ENCODE measurements at regions not wholly inside any gene's neighbourhood (a gene's known extent, or its start where the extent isn't known, plus 50 kb on each side); places are given as distances from the start of the nearest gene placed in this dataset.
A peak's percentile ranks its signal among the peaks of the same experiment; 100 is the strongest.
"Not testable (repeated sequence)": the region's sequence is repeated elsewhere in the genome, so short reads cannot be mapped to it uniquely, and the experiment has no call there.

DNA sequence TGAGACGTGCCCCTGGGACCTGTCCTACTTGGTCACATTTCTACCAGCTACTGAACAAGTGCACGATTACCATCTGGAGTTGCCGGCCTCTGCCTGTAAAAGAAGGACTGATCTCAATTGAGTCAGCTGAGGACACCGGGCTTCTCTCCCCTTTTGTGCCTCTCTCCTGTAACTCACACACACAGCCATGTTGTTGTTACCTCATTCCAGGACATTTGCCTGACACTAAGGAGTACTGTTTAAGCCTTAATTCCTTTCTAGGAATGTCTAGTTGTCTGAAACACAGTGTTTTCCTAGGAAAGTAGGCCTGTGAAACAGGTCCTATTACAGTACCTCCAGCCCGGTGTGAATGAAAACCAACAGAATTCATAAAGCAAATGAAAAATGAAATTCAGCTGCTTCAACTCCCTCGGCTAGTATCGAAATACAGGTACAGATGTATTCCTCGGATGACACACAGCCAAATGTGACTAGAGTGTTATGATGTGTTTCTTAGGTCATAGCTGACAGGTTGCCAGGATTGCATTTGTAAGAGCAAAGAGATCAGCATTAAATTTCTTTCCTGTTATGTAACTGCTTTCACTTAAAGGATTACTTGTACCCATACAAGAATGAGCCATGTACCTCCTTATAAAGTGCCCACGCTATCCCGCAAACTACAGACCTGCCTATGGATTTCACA is 152.0 kb upstream of the IRS2 start:
- DNase-seq (ENCODE audit: low spot score), result peak; percentile 40

- DNase-seq (ENCODE audit: low spot score), result not testable (repeated sequence)
Observed at GRCh38 chr13:109934520-109934919, 148.1 kb upstream of the IRS2 start.

- no peak for DNase-seq (ENCODE audit: low spot score)
Observed at GRCh38 chr13:109933476-109933875, 147.1 kb upstream of the IRS2 start.

- no peak for DNase-seq (ENCODE audit: low spot score)
Observed at GRCh38 chr13:109924376-109924775, 138.0 kb upstream of the IRS2 start.

DNA sequence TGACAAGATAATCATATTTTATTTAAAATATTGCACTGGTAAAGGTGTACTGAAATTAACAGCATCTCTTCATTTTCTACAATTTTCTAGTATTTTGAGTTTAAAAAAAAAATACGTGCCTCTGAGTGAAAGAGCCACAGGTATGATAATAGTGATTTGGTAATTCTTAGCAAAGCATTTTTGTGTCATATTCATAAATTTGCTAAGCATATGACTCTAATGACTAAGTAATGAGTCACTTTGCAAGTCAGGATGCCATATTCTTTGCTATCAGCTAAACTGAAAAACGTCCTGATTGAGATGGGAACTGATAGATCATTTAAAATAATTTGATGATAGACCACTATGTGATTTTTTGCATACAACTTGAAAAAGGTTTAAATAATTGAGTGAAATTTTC is 136.1 kb upstream of the IRS2 start:
- peak; percentile 50 for DNase-seq (ENCODE audit: low spot score)

GRCh38 chr13:109919715-109920375 is 133.5 kb upstream of the IRS2 start:
- no peak for DNase-seq (ENCODE audit: low spot score)

DNA sequence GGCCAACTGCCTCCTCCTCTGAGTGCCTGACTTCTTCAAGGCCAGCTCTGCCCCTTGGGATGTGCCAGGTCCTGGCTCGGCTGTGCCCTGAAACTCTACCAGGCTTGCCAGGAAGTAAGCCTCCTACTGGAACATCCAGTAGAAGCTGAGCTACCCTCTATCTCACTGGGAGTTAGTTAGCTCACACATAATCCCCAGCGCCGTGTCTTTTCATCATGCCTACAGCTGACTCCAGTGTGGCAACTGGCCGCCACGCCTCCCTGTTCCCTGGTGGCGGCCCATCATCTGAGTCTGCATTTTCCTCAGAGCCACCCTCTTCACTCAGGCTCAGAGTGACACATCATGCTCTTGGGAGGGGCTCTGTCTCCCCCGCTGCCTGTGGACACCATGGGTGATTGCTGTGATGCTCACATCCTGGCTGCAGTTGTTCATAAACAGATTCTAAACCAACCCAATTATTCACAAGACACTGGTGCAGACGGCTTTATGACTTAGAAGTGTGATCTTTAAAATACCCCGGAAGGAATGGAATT is 131.9 kb upstream of the IRS2 start:
- peak; percentile 3 for DNase-seq (ENCODE audit: low spot score)

DNA sequence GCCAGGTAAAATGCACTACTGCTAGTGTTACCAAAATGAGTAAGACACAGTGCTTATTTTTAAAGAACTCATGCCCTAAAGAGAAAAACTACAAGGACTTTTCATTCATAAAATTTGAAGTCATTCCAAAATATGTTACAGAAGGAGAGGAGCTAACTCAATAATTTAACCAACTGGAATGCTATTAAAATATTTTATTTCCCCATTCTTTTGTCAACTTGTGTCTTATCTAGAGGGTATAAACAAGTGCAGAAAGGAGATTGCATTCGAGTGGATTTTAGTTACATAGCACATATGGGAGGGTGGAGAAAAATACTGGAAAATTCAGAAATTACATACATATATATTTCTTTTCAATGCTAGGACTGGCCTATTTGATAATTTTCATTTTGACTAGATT is 131.0 kb upstream of the IRS2 start:
- no peak for DNase-seq (ENCODE audit: low spot score)

DNA sequence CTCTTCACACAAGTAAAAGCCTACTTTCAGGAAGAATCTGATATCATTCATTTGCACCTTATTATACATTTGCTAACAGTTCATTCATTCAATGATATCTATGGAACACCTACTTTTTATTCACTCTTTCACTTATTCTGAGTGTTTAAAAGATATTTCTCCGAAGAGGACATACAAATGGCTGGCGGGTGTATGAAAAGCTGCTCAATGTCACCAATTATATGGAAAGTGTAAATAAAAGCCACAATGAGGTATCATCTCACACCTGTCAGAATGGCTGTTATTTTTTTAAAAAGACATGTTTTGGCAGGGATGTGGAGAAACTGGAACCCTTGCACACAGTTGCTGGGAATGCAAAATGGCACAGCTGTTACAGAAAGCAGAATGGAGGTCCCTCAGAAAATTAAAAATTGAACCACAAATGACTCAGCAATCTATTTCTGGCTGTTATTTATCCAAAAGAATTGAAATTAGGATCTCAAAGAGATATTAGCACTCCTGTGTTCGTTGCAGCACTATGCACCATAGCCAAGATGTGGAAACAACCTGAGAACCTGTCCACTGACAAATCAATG is 127.6 kb upstream of the IRS2 start:
- no peak for DNase-seq (ENCODE audit: low spot score)

DNA sequence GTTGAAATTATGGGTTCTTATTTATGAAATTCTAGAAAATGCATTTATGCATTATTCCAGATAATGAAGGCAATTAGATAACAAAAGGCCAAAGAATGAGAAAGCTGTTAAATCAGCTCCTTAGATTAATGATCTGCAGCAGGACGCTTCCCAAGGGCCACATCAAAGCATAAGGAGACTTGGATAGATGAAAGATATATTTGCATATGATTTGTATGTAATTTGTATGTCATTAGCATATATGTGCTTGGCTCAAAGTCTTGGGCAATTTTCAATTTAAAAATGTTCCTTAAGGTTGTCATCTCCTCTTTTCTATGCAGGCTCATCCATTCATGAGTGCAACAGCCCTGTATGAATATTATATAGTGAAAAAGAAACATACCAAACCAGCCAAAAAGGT is 126.8 kb upstream of the IRS2 start:
- no peak for DNase-seq (ENCODE audit: low spot score)

DNA sequence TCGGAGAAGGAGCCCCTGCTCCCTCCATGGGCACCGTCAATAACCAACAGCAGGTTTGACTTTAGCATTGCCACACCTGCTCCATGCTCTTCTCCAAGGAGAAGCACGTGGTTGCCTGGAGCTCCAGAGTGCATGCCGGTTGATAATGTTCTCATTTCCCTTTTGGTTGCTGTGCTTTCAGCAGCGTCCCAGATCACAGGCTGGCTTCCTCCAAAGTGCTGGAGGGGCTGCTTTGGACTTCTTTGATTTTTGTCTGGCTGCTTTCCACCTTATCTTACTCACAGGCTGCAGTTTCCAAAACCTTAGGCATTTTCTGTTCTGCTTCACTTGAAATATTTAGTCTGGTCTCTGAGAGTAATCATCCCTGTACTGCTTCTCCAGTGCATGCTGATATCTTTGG is 123.8 kb upstream of the IRS2 start:
- DNase-seq (ENCODE audit: low spot score), result no peak

- DNase-seq (ENCODE audit: low spot score), result no peak
Observed at GRCh38 chr13:109906976-109907375, 120.6 kb upstream of the IRS2 start.

GRCh38 chr13:109904218-109904617 is 117.8 kb upstream of the IRS2 start:
- DNase-seq (ENCODE audit: low spot score), result peak; percentile 3

GRCh38 chr13:109900741-109901140 is 114.4 kb upstream of the IRS2 start:
- no peak for DNase-seq (ENCODE audit: low spot score)

- no peak for DNase-seq (ENCODE audit: low spot score)
Observed at GRCh38 chr13:109900320-109900719, 113.9 kb upstream of the IRS2 start.

DNA sequence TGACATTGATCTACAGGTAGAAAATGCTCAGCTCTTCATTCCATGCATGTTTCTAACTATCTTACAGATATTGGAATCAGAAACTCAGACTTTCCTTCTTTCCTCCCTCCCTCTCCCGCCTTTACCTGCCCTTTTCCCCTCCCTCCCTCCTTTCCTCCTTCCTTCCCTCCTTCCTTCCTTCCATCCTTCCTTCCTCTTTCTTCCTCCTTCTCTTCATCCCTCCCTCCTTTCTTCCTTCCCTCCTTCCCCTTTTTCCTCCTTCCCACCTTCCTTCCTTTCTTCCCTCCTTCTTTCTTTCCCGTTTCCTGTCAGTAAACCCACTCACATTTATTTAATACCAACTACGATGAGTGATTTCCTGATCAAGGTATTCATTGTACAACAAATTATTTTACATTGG is 113.4 kb upstream of the IRS2 start:
- DNase-seq (ENCODE audit: low spot score), result no peak

GRCh38 chr13:109899316-109899715 is 112.9 kb upstream of the IRS2 start:
- DNase-seq (ENCODE audit: low spot score), result no peak

DNA sequence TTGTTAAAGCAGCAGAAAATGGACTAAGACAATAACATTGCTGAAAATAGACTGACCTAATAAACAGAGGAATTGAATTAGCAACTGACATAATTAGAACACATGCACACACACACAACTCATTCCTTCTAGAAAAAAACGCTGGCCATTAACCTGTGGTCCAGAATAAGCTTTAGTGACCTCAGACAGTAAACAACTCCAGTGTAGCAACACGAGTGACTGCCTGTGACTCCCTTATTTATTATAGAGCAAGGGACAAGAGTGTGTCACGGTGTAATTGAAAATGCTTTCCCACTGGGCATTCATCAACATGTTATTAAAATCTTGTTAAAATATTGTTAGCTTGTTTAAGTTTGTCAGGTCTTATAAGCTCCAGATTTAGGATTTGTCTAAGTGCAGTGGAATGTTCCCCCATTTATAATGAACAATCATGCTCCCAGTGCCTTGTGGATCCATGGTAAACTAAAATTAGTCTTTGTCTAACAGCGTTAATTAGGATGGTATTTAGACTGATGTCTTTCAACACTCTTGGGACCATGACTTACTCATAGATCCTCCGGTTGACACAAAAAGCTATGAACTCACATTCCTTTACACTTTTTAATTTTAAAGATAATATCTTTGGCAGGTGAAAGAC is 111.7 kb upstream of the IRS2 start:
- DNase-seq (ENCODE audit: low spot score), result no peak

- no peak for DNase-seq (ENCODE audit: low spot score)
Observed at GRCh38 chr13:109892101-109892500, 105.7 kb upstream of the IRS2 start.

DNA sequence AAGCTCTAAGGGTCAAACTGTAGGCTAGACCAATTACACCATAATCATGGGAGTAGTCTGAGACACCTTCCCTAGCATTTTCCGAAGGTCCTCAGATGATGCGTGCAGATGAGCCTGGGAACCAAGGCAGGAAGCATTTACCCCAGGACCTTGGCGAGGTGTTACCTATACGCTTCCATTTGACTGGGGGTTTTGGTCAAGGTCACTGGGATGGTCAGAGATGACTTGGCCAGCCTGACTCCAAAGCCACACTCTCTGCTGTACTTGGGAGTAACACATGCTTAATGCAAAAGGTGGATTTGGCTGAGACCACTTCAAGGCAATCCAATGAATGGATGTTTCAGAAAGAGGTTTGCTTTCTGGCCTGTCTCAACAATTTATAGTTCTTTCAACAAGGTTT is 98.9 kb upstream of the IRS2 start:
- DNase-seq (ENCODE audit: low spot score), result no peak

DNA sequence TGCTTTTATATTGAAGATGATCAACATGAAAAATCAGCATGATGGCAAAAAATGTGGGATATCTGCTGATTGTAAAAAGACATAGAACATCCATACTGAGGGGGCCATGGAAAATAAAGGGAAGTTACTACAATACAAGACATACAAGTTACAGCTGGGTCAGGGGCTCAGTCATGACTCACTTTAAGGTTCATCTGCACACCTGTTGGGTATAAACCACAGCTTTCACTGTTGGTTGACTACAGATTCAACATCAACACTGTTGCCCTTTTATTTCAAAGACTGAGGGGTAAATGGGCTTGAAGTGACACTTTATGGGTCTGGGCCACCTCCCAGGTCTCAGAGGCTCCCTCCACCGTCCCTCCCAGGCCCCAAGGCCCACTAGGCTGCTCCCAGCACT is 98.1 kb upstream of the IRS2 start:
- DNase-seq (ENCODE audit: low spot score), result no peak

GRCh38 chr13:109883181-109884180 is 97.1 kb upstream of the IRS2 start:
- no peak for DNase-seq (ENCODE audit: low spot score)

All from RKO (cell line).